HCT116 (cell line): ENCODE measurements at regions not wholly inside any gene's neighbourhood (a gene's known extent, or its start where the extent isn't known, plus 50 kb on each side); places are given as distances from the start of the nearest gene placed in this dataset.

Source experiments
- ATAC-seq: fragments of 200-7000 bp; cut with Tn5 transposase; 2 replicates; pipeline ENCODE4 v1.9.1; 2020; ENCODE audit warnings: mild to moderate bottlenecking, moderate library complexity
- BruUV-seq: library from RNA; stranded (reverse); fragments of 400-500 nt; replicated peaks from 2 replicates; lab custom pipeline; 2021; lab: Mats Ljungman, UMichigan
- CTCF ChIA-PET: fragments of 300-600 bp; sonication (Branson Sonifier 250); formaldehyde crosslinking; loops from one replicate; lab custom pipeline; 2021; ENCODE audit warnings: antibody characterized with exemption; lab: Charles Lee
- POLR2A ChIA-PET: fragments of 300-600, 350-600 bp; sonication (Branson Sonifier 250); formaldehyde crosslinking; loops from one replicate; lab custom pipeline; 2021; ENCODE audit warnings: antibody characterized with exemption; lab: Charles Lee
- RAD21 ChIA-PET, 2 experiments: fragments of 300-600 bp; sonication (Branson Sonifier 250); formaldehyde crosslinking; loops; one replicate each; lab custom pipeline; 2023; ENCODE audit warnings: low total read pairs in 2 of 2; ENCODE audit not compliant: uncharacterized antibody in 2 of 2, unreplicated experiment in 2 of 2, low non-redundant PET in 1 of 2; lab: Charles Lee
- DNase-seq: peaks from one replicate; pipeline ENCODE4 v3.0.0-alpha.2; 2010; ENCODE audit warnings: low read depth, low spot score
- H2AFZ ChIP-seq: fragments of 200-600 bp; shearing (Covaris generic), sonication (generic); 2 replicates; pipeline ENCODE4 v1.6.1; 2017; ENCODE audit warnings: low read depth, mixed run types, mixed read lengths, antibody characterized with exemption, low read length; ENCODE audit not compliant: poor library complexity, severe bottlenecking
- H3K27ac ChIP-seq: 2 replicates; pipeline ENCODE4 v1.5.1; 2012; ENCODE audit warnings: low read depth, low read length
- H3K27me3 ChIP-seq: fragments of 200-600 bp; sonication (generic); 2 replicates; pipeline ENCODE4 v1.6.1; 2016; ENCODE audit warnings: mixed run types, low read length, mixed read lengths; ENCODE audit not compliant: insufficient read depth
- H3K36me3 ChIP-seq, 2 experiments: fragments of 200-500 bp in 1 of 2; fragments of 200-600 bp in 1 of 2; sonication (Bioruptor generic) in 1 of 2; sonication (generic) in 1 of 2; 2 replicates each; pipeline versions ENCODE4 v1.5.1 to v1.6.1; 2014 to 2016; ENCODE audit warnings: low read length in 2 of 2, inconsistent platforms in 1 of 2, mixed read lengths in 1 of 2, mixed run types in 1 of 2; ENCODE audit not compliant: insufficient read depth in 2 of 2, control insufficient read depth in 1 of 2
- H3K4me1 ChIP-seq, 2 experiments: fragments of 200-600 bp in 1 of 2; sonication (generic) in 1 of 2; 2 replicates each; pipeline versions ENCODE4 v1.5.1 to v1.6.1; 2012 to 2017; ENCODE audit warnings: low read length in 2 of 2, inconsistent platforms in 1 of 2, mild to moderate bottlenecking in 1 of 2, mixed read lengths in 1 of 2, mixed run types in 1 of 2, moderate library complexity in 1 of 2; ENCODE audit not compliant: insufficient read depth in 2 of 2, control insufficient read depth in 1 of 2
- H3K4me2 ChIP-seq: fragments of 200-600 bp; sonication (generic); 2 replicates; pipeline ENCODE4 v1.6.1; 2017; ENCODE audit warnings: mixed run types, low read length, mixed read lengths
- H3K4me3 ChIP-seq, 2 experiments: fragments of 200-600 bp in 1 of 2; sonication (generic) in 1 of 2; replicated peaks in 1 of 2; 2 replicates each; pipeline ENCODE4 v1.5.1; 2011 to 2016; ENCODE audit warnings: low read length in 2 of 2, control low read depth in 1 of 2, low read depth in 1 of 2, mild to moderate bottlenecking in 1 of 2, mixed read lengths in 1 of 2, mixed run types in 1 of 2
- H3K79me2 ChIP-seq: fragments of 200-600 bp; sonication (generic); 2 replicates; pipeline ENCODE4 v1.6.1; 2017; ENCODE audit warnings: mild to moderate bottlenecking, mixed run types, low read length, moderate library complexity, mixed read lengths; ENCODE audit not compliant: insufficient read depth
- H3K9ac ChIP-seq: fragments of 200-600 bp; sonication (generic); 2 replicates; pipeline ENCODE4 v1.6.1; 2016; ENCODE audit warnings: low read length, mixed read lengths
- H3K9me2 ChIP-seq: fragments of 200-600 bp; sonication (generic), shearing (Covaris generic); 2 replicates; pipeline ENCODE4 v1.6.1; 2017; ENCODE audit warnings: mixed run types, mild to moderate bottlenecking, moderate library complexity; ENCODE audit not compliant: insufficient read depth
- H3K9me3 ChIP-seq, 2 experiments: fragments of 200-500 bp in 1 of 2; fragments of 200-600 bp in 1 of 2; sonication (Bioruptor generic) in 1 of 2; sonication (generic) in 1 of 2; 2 replicates each; pipeline ENCODE4 v1.6.1; 2014 to 2017; ENCODE audit warnings: low read length in 2 of 2, mixed read lengths in 2 of 2, inconsistent platforms in 1 of 2, low read depth in 1 of 2, mild to moderate bottlenecking in 1 of 2, mixed run types in 1 of 2, moderate library complexity in 1 of 2; ENCODE audit not compliant: control insufficient read depth in 1 of 2, insufficient read depth in 1 of 2
- H4K20me1 ChIP-seq: fragments of 200-600 bp; sonication (generic), shearing (Covaris generic); 2 replicates; pipeline ENCODE4 v1.6.1; 2017; ENCODE audit warnings: mixed run types, mild to moderate bottlenecking, moderate library complexity; ENCODE audit not compliant: insufficient read depth
- ATF3 ChIP-seq: IDR thresholded peaks from 2 replicates; pipeline ENCODE4 v1.6.1; 2012
- CBX3 ChIP-seq: IDR thresholded peaks from 2 replicates; pipeline ENCODE4 v1.6.1; 2012; ENCODE audit warnings: low read depth
- CEBPB ChIP-seq: IDR thresholded peaks from 2 replicates; pipeline ENCODE4 v1.6.1; 2012; ENCODE audit warnings: low read depth
- EGR1 ChIP-seq: IDR thresholded peaks from 2 replicates; pipeline ENCODE4 v1.6.1; 2012; ENCODE audit warnings: low read depth
- ELF1 ChIP-seq: IDR thresholded peaks from 2 replicates; pipeline ENCODE4 v1.6.1; 2012; ENCODE audit warnings: low read depth, borderline replicate concordance
- EZH2 ChIP-seq: fragments of 200-600 bp; sonication (generic); IDR thresholded peaks from 2 replicates; pipeline ENCODE4 v1.6.1; 2017; ENCODE audit warnings: antibody characterized with exemption, mixed run types
- EZH2phosphoT487 ChIP-seq: fragments of 200-600 bp; IDR thresholded peaks from 2 replicates; pipeline ENCODE4 v1.6.1; 2018; ENCODE audit warnings: antibody characterized with exemption, borderline replicate concordance
- JUND ChIP-seq: IDR thresholded peaks from 2 replicates; pipeline ENCODE4 v1.6.1; 2012
- MAX ChIP-seq: IDR thresholded peaks from 2 replicates; pipeline ENCODE4 v1.6.1; 2012
- POLR2A ChIP-seq: IDR thresholded peaks from 2 replicates; pipeline ENCODE4 v1.7.0; 2011; ENCODE audit warnings: borderline replicate concordance; ENCODE audit not compliant: insufficient read depth, insufficient read length; ENCODE audit errors: extremely low read depth
- POLR2AphosphoS5 ChIP-seq: IDR thresholded peaks from 2 replicates; pipeline ENCODE4 v1.6.1; 2011; ENCODE audit warnings: mild to moderate bottlenecking, low read depth, low read length, moderate library complexity
- SIN3A ChIP-seq: IDR thresholded peaks from 2 replicates; pipeline ENCODE4 v1.6.1; 2012; ENCODE audit warnings: low read depth
- SP1 ChIP-seq: IDR thresholded peaks from 2 replicates; pipeline ENCODE4 v1.6.1; 2012; ENCODE audit warnings: low read depth
- SRF ChIP-seq: IDR thresholded peaks from 2 replicates; pipeline ENCODE4 v1.6.1; 2012; ENCODE audit warnings: low read depth
- TCF7L2 ChIP-seq: IDR thresholded peaks from 2 replicates; pipeline ENCODE4 v1.7.0; 2011; ENCODE audit warnings: borderline replicate concordance, inconsistent platforms; ENCODE audit not compliant: insufficient read depth, insufficient read length; ENCODE audit errors: extremely low read depth
- YY1 ChIP-seq: IDR thresholded peaks from 2 replicates; pipeline ENCODE4 v1.6.1; 2011; ENCODE audit warnings: low read length, low read depth, moderate library complexity, mild to moderate bottlenecking; ENCODE audit not compliant: insufficient replicate concordance; ENCODE audit errors: extremely low read depth
- ZBTB33 ChIP-seq: IDR thresholded peaks from 2 replicates; pipeline ENCODE4 v1.6.1; 2011; ENCODE audit warnings: mild to moderate bottlenecking, low read length, moderate library complexity; ENCODE audit not compliant: insufficient replicate concordance; ENCODE audit errors: extremely low read depth
- ZFX ChIP-seq: fragments of 450-650 bp; IDR thresholded peaks from 2 replicates; pipeline ENCODE4 v1.6.1; 2017
- ZNF274 ChIP-seq: fragments of 200-500 bp; sonication (Bioruptor generic); IDR thresholded peaks from 2 replicates; pipeline ENCODE4 v1.6.1; 2014; ENCODE audit warnings: mild to moderate bottlenecking, low read depth, low read length, inconsistent platforms
- intact Hi-C: fragments of 100-400 bp; cut with micrococcal nuclease; formaldehyde crosslinking; loops from 2 replicates; pipeline ENCODE4 v1.10.0; 2022

- Histone ChIP-seq H3K27ac (no peak overlapping the region), H3K9ac (no peak overlapping the region), H3K4me1 (no peaks in the 10 kb centered on the region), H3K9me3 (peaks cover 9 to 16% of the 10 kb centered on the region in 2 experiments; a peak in 2 of 4 replicates), H2AFZ (no peak overlapping the region), H3K9me2 (no peaks in the 10 kb centered on the region), H4K20me1 (no peaks in the 10 kb centered on the region), H3K4me2 (no peak overlapping the region), H3K79me2 (no peaks in the 10 kb centered on the region), H3K27me3 (no peaks in the 10 kb centered on the region), H3K36me3 (no peaks in the 10 kb centered on the region), H3K4me3 (no peak overlapping the region)
- no peak for ATAC-seq
- intact Hi-C loops = no loop called here
- ChIA-PET RAD21 (no interaction called here), CTCF (no interaction called here), POLR2A (no interaction called here)
- BruUV-seq = no TSS peak
- DNase-seq = no peak
- TF ChIP-seq JUND (no peak), POLR2AphosphoS5 (no peak), YY1 (no peak), CEBPB (no peak), POLR2A (no peak)
Observed at GRCh38 chr21:28418726-28419514, 573.8 kb downstream of the LTN1 start.

- intact Hi-C loops = no loop called here
- DNase-seq = no peak
- no peak for ATAC-seq
- Histone ChIP-seq H2AFZ (no peak overlapping the region), H3K27ac (no peak overlapping the region), H4K20me1 (no peaks in the 10 kb centered on the region), H3K4me3 (no peak overlapping the region), H3K4me1 (no peaks in the 10 kb centered on the region), H3K9ac (no peak overlapping the region), H3K9me2 (no peaks in the 10 kb centered on the region), H3K79me2 (no peaks in the 10 kb centered on the region), H3K36me3 (no peaks in the 10 kb centered on the region), H3K9me3 (peaks cover 23 to 30% of the 10 kb centered on the region in 2 experiments; a peak in 3 of 4 replicates), H3K27me3 (no peaks in the 10 kb centered on the region), H3K4me2 (no peak overlapping the region)
- no TSS peak for BruUV-seq
- CTCF ChIA-PET = no interaction called here
- RAD21 ChIA-PET = no interaction called here
- POLR2A ChIA-PET = no interaction called here
- TF ChIP-seq ZNF274 (no peak), CBX3 (no peak), ELF1 (no peak), POLR2AphosphoS5 (no peak), SIN3A (no peak), TCF7L2 (no peak), EZH2 (no peak), EGR1 (no peak), ZBTB33 (no peak), MAX (no peak), ZFX (no peak), CEBPB (no peak), SP1 (no peak), EZH2phosphoT487 (no peak), ATF3 (no peak), SRF (no peak), POLR2A (no peak)
Observed at GRCh38 chr21:28410256-28410655, 582.4 kb downstream of the LTN1 start.
